ENCODE measurements at regions not wholly inside any gene's neighbourhood (a gene's known extent, or its start where the extent isn't known, plus 50 kb on each side); places are given as distances from the start of the nearest gene placed in this dataset.

DNA sequence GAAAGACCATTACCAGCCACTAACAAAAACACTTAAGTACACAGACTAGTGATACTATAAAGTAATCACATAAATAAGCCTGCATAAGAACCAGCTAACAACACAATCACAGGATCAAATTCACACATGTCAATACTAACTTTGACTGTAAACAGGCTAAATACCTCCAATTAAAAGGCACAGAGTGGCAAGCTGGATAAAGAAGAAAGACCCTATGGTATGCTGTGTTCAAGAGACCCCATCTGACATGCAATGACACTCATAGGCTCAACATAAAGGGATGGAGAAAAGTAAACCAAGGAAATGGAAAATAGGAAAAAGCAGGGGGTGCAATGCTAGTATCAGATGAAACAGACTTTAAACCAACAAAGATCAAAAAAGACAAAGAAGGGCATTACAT is 631.8 kb upstream of the NOX3 start:
- no peak for TF ChIP-seq POLR2A (IDR thresholded peaks at IDR 0.05)
- TF ChIP-seq, protein P1, sequence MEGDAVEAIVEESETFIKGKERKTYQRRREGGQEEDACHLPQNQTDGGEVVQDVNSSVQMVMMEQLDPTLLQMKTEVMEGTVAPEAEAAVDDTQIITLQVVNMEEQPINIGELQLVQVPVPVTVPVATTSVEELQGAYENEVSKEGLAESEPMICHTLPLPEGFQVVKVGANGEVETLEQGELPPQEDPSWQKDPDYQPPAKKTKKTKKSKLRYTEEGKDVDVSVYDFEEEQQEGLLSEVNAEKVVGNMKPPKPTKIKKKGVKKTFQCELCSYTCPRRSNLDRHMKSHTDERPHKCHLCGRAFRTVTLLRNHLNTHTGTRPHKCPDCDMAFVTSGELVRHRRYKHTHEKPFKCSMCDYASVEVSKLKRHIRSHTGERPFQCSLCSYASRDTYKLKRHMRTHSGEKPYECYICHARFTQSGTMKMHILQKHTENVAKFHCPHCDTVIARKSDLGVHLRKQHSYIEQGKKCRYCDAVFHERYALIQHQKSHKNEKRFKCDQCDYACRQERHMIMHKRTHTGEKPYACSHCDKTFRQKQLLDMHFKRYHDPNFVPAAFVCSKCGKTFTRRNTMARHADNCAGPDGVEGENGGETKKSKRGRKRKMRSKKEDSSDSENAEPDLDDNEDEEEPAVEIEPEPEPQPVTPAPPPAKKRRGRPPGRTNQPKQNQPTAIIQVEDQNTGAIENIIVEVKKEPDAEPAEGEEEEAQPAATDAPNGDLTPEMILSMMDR (IDR thresholded peaks at IDR 0.05): no peak
- TF ChIP-seq POLR2AphosphoS5 (IDR thresholded peaks at IDR 0.05): no peak

All from breast epithelium (tissue), 3 donors.